ENCODE measurements at regions not wholly inside any gene's neighbourhood (a gene's known extent, or its start where the extent isn't known, plus 50 kb on each side); places are given as distances from the start of the nearest gene placed in this dataset.
A peak's percentile ranks its signal among the peaks of the same experiment; 100 is the strongest.

DNA sequence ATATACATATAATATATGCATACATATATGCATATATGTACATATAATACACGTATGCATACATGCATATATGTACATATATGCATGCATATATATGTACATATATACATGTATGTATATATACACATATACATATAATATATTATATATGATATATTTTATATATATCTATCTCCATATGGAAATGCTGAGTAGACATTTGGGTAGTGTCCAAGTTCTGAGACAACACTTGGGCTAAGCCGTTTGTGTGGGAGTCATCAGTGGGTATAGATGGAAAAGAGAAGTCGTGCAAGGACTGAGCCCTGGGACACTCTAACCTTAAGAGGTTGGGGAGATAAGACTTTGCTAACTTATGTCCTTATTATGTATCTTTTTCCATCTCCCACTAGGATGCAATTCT is 165.2 kb upstream of the PODXL start:
- ChIA-PET POLR2A (interaction anchor here (0.7 kb wide), 1 partner anchor 270 kb away, joined by 3 read pairs; no protein-coding TSS in a partner anchor), CTCF (ENCODE audit: low intra/inter-chr PET ratio) (interaction anchor here (0.7 kb wide), 1 partner anchor 245 kb away, joined by 3 read pairs; no protein-coding TSS in a partner anchor)
- no peaks in the 10 kb centered on the region for H3K4me1 ChIP-seq (replicated peaks in 1 of 2; ENCODE audit: control insufficient read depth in 2 of 2, insufficient read depth in 2 of 2, low read length in 2 of 2)
- H3K36me3 ChIP-seq (ENCODE audit: control insufficient read depth, insufficient read depth, low read length): no peaks in the 10 kb centered on the region
- H3K4me2 ChIP-seq (ENCODE audit: insufficient read depth, low read length): no peak overlapping the region
- in situ Hi-C loops (cut with MboI) (no loop called here), intact Hi-C loops (cut with micrococcal nuclease) (no loop called here)
- no peaks in the 10 kb centered on the region for H3K79me2 ChIP-seq (ENCODE audit: control insufficient read depth, insufficient read depth, low read length)
- no peak for DNase-seq (ENCODE audit: extremely low read depth in 1 of 4, low spot score in 3 of 4)
- H3K9me1 ChIP-seq (ENCODE audit: control insufficient read depth, insufficient read depth, low read length): no peaks in the 10 kb centered on the region
- H3K27ac ChIP-seq (ENCODE audit: extremely low read depth, low read depth, low read length): no peak overlapping the region
- no peak overlapping the region for H3K9ac ChIP-seq (ENCODE audit: insufficient read depth in 1 of 2, low read depth in 2 of 2, low read length in 2 of 2)
- 0% methylated on average over 3 of the region's 3 CpGs for WGBS (ENCODE audit: insufficient coverage, low coverage, missing lambda C conversion rate)
- BruUV-seq (replicated peaks): no TSS peak
- H3K9me3 ChIP-seq (replicated peaks; ENCODE audit: control insufficient read depth, insufficient read depth, low read depth, low read length): no peaks in the 10 kb centered on the region
- no peak for FAIRE-seq
- H3K4me3 ChIP-seq: no peak overlapping the region
- TF ChIP-seq ZNF174 (CRISPR knock-in tag; IDR thresholded peaks at IDR 0.05) (no peak), CHD4 (IDR thresholded peaks at IDR 0.05; ENCODE audit: insufficient read depth, insufficient replicate concordance, low read depth, low read length, poor library complexity, severe bottlenecking) (no peak), KLF13 (tag; IDR thresholded peaks at IDR 0.05; ENCODE audit: borderline replicate concordance, low read depth) (no peak), MAFG (tag; conservative IDR thresholded peaks at IDR 0.05) (0 out of 2 replicates have a peak, but pooled peaks have one; percentile 14), SIN3A (IDR thresholded peaks at IDR 0.05; ENCODE audit: borderline replicate concordance in 2 of 2, control insufficient read depth in 1 of 2, low read depth in 2 of 2, low read length in 2 of 2) (no peak), ZNF316 (IDR thresholded peaks at IDR 0.05) (peak; percentile 54; the same call in 1 of the 2 replicates), C11orf30 (IDR thresholded peaks at IDR 0.05; ENCODE audit: low read depth) (peak; percentile 46), MAFF (IDR thresholded peaks at IDR 0.05; ENCODE audit: low read length) (peak; percentile 33; the same call in 1 of the 2 replicates), SIN3B (IDR thresholded peaks at IDR 0.05; ENCODE audit: low read depth) (no peak), ELF1 (tag; IDR thresholded peaks at IDR 0.05) (no peak), ASH1L (IDR thresholded peaks at IDR 0.05; ENCODE audit: borderline replicate concordance, low read depth, partially characterized antibody) (no peak), FOXK1 (CRISPR knock-in tag; IDR thresholded peaks at IDR 0.05; ENCODE audit: borderline replicate concordance) (no peak), HDGF (IDR thresholded peaks at IDR 0.05) (no peak), HCFC1 (IDR thresholded peaks at IDR 0.05; ENCODE audit: low read depth, low read length) (no peak), PTBP1 (IDR thresholded peaks at IDR 0.05; ENCODE audit: low read depth, low read length) (no peak)
- TF ChIP-seq, protein P1, sequence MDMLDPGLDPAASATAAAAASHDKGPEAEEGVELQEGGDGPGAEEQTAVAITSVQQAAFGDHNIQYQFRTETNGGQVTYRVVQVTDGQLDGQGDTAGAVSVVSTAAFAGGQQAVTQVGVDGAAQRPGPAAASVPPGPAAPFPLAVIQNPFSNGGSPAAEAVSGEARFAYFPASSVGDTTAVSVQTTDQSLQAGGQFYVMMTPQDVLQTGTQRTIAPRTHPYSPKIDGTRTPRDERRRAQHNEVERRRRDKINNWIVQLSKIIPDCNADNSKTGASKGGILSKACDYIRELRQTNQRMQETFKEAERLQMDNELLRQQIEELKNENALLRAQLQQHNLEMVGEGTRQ (CRISPR knock-in tag; IDR thresholded peaks at IDR 0.05): no peak
- H3K27me3 ChIP-seq (ENCODE audit: control insufficient read depth in 2 of 2, insufficient read depth in 2 of 2, low read length in 2 of 2): peaks cover 12 to 24% of the 10 kb centered on the region in 2 experiments
- no peak for ATAC-seq
- no peaks in the 10 kb centered on the region; the same call in 1 of the 2 replicates for H4K20me1 ChIP-seq (replicated peaks; ENCODE audit: control insufficient read depth, insufficient read depth, low read length)
- no peak overlapping the region for H2AFZ ChIP-seq (ENCODE audit: low read depth, low read length)
